Astrocyte (in vitro differentiated cells and primary cell): ENCODE measurements at regions not wholly inside any gene's neighbourhood (a gene's known extent, or its start where the extent isn't known, plus 50 kb on each side); places are given as distances from the start of the nearest gene placed in this dataset.

ENCODE experiments used
- DNase-seq: peaks from one replicate; pipeline ENCODE4 v3.0.0-alpha.2; 2010; ENCODE audit warnings: low read depth
- FAIRE-seq: peaks from 2 replicates; lab custom pipeline; 2011; peaks lifted over from hg19 to GRCh38; lab: Jason Lieb, UNC
- H2AFZ ChIP-seq: 2 replicates; pipeline ENCODE4 v1.6.0; 2012; ENCODE audit warnings: low read depth, low read length, inconsistent platforms
- H3K27ac ChIP-seq: 2 replicates; pipeline ENCODE4 v1.5.1; 2011; ENCODE audit warnings: low read depth, low read length, inconsistent platforms
- H3K27me3 ChIP-seq: 2 replicates; pipeline ENCODE4 v1.6.0; 2011; ENCODE audit warnings: low read length, inconsistent platforms; ENCODE audit not compliant: insufficient read depth
- H3K36me3 ChIP-seq: 2 replicates; pipeline ENCODE4 v1.5.1; 2011; ENCODE audit warnings: low read length, inconsistent platforms; ENCODE audit not compliant: insufficient read depth
- H3K4me1 ChIP-seq: 2 replicates; pipeline ENCODE4 v1.5.1; 2011; ENCODE audit warnings: low read length, inconsistent platforms; ENCODE audit not compliant: insufficient read depth
- H3K4me2 ChIP-seq: 2 replicates; pipeline ENCODE4 v1.6.0; 2012; ENCODE audit warnings: low read length, inconsistent platforms
- H3K4me3 ChIP-seq: 2 replicates; pipeline ENCODE4 v1.5.1; 2011; ENCODE audit warnings: low read depth, mild to moderate bottlenecking, low read length, inconsistent platforms; ENCODE audit not compliant: insufficient read depth
- H3K79me2 ChIP-seq: 2 replicates; pipeline ENCODE4 v1.6.0; 2012; ENCODE audit warnings: mild to moderate bottlenecking, low read length, inconsistent platforms; ENCODE audit not compliant: insufficient read depth
- H3K9ac ChIP-seq: 2 replicates; pipeline ENCODE4 v1.6.0; 2012; ENCODE audit warnings: mild to moderate bottlenecking, low read length, inconsistent platforms
- H3K9me3 ChIP-seq: 2 replicates; pipeline ENCODE4 v1.5.1; 2012; ENCODE audit warnings: low read depth, mild to moderate bottlenecking, low read length, inconsistent platforms; ENCODE audit not compliant: insufficient read depth
- H4K20me1 ChIP-seq: 2 replicates; pipeline ENCODE4 v1.6.0; 2012; ENCODE audit warnings: low read length, inconsistent platforms; ENCODE audit not compliant: insufficient read depth
- H3K27ac Mint-ChIP-seq: one replicate; pipeline ENCODE4 v1.8.0; 2021; ENCODE audit warnings: mild to moderate bottlenecking, mixed read lengths; ENCODE audit not compliant: unreplicated experiment
- H3K27me3 Mint-ChIP-seq: one replicate; pipeline ENCODE4 v1.8.0; 2021; ENCODE audit warnings: low read depth, mixed read lengths; ENCODE audit not compliant: unreplicated experiment
- H3K36me3 Mint-ChIP-seq: one replicate; pipeline ENCODE4 v1.8.0; 2021; ENCODE audit warnings: low read depth, mixed read lengths; ENCODE audit not compliant: unreplicated experiment
- H3K4me1 Mint-ChIP-seq: one replicate; pipeline ENCODE4 v1.8.0; 2021; ENCODE audit warnings: low read depth, mixed read lengths; ENCODE audit not compliant: unreplicated experiment
- H3K4me3 Mint-ChIP-seq: one replicate; pipeline ENCODE4 v1.8.0; 2021; ENCODE audit warnings: mild to moderate bottlenecking, moderate library complexity, mixed read lengths; ENCODE audit not compliant: unreplicated experiment
- H3K9me3 Mint-ChIP-seq: one replicate; pipeline ENCODE4 v1.8.0; 2021; ENCODE audit warnings: mild to moderate bottlenecking, mixed read lengths; ENCODE audit not compliant: unreplicated experiment
- CTCF ChIP-seq: IDR thresholded peaks from 2 replicates; pipeline ENCODE4 v1.5.1; 2011; ENCODE audit warnings: low read depth, mild to moderate bottlenecking, inconsistent platforms, low read length, moderate library complexity; ENCODE audit not compliant: insufficient read depth
- EZH2 ChIP-seq: IDR thresholded peaks from 2 replicates; pipeline ENCODE4 v1.6.1; 2012; ENCODE audit warnings: mild to moderate bottlenecking, low read length, inconsistent platforms; ENCODE audit not compliant: insufficient read depth

GRCh38 chr1:56284928-56285327 is 294.4 kb downstream of the PLPP3 start:
- Histone ChIP-seq H2AFZ (no peak overlapping the region), H3K27ac (no peak overlapping the region), H3K4me3 (no peak overlapping the region), H3K79me2 (no peaks in the 10 kb centered on the region), H3K9ac (no peak overlapping the region), H3K9me3 (no peaks in the 10 kb centered on the region), H3K36me3 (no peaks in the 10 kb centered on the region), H3K4me2 (no peak overlapping the region), H3K4me1 (no peaks in the 10 kb centered on the region), H4K20me1 (no peaks in the 10 kb centered on the region), H3K27me3 (no peaks in the 10 kb centered on the region)
- Mint-ChIP-seq H3K36me3 (no peaks in the 10 kb centered on the region), H3K9me3 (peaks cover 2% of the 10 kb centered on the region), H3K4me3 (no peak overlapping the region), H3K27ac (no peak overlapping the region), H3K27me3 (peaks cover 7% of the 10 kb centered on the region), H3K4me1 (peaks cover 8% of the 10 kb centered on the region)
- FAIRE-seq (no peak), DNase-seq (peak; percentile 74)
- no peak for TF ChIP-seq CTCF
- no peak for TF ChIP-seq EZH2

- Histone ChIP-seq H3K4me1 (no peaks in the 10 kb centered on the region), H3K9me3 (no peaks in the 10 kb centered on the region), H3K4me2 (no peak overlapping the region), H3K36me3 (no peaks in the 10 kb centered on the region), H3K27me3 (no peaks in the 10 kb centered on the region), H3K4me3 (no peak overlapping the region), H3K9ac (no peak overlapping the region), H3K79me2 (no peaks in the 10 kb centered on the region), H4K20me1 (no peaks in the 10 kb centered on the region), H3K27ac (no peak overlapping the region), H2AFZ (no peak overlapping the region)
- Mint-ChIP-seq H3K4me1 (no peaks in the 10 kb centered on the region), H3K27ac (no peak overlapping the region), H3K9me3 (peaks cover 3% of the 10 kb centered on the region), H3K27me3 (peaks cover 1% of the 10 kb centered on the region), H3K36me3 (no peaks in the 10 kb centered on the region), H3K4me3 (no peak overlapping the region)
- no peak for TF ChIP-seq CTCF
- no peak for TF ChIP-seq EZH2
- DNase-seq (no peak), FAIRE-seq (no peak)
Observed at GRCh38 chr1:56278061-56278460, 301.3 kb downstream of the PLPP3 start.

- no peak for TF ChIP-seq EZH2
- TF ChIP-seq CTCF = no peak
- Histone ChIP-seq H3K4me3 (no peak overlapping the region), H3K27ac (no peak overlapping the region), H3K27me3 (no peaks in the 10 kb centered on the region), H3K4me2 (no peak overlapping the region), H2AFZ (no peak overlapping the region), H4K20me1 (no peaks in the 10 kb centered on the region), H3K9ac (no peak overlapping the region), H3K4me1 (no peaks in the 10 kb centered on the region), H3K36me3 (no peaks in the 10 kb centered on the region), H3K79me2 (no peaks in the 10 kb centered on the region), H3K9me3 (no peaks in the 10 kb centered on the region)
- no peak overlapping the region for H3K4me3 Mint-ChIP-seq
- no peak for FAIRE-seq
- no peaks in the 10 kb centered on the region for H3K36me3 Mint-ChIP-seq
- DNase-seq = no peak
- H3K4me1 Mint-ChIP-seq = no peaks in the 10 kb centered on the region
- no peak overlapping the region for H3K27ac Mint-ChIP-seq
- H3K27me3 Mint-ChIP-seq = peaks cover 16% of the 10 kb centered on the region
- peaks cover 3% of the 10 kb centered on the region for H3K9me3 Mint-ChIP-seq
Observed at GRCh38 chr1:56268519-56269140, 310.7 kb downstream of the PLPP3 start.
